Ishikawa (cell line): ENCODE measurements at regions not wholly inside any gene's neighbourhood (a gene's known extent, or its start where the extent isn't known, plus 50 kb on each side); places are given as distances from the start of the nearest gene placed in this dataset.

Source experiments
- CEBPB ChIP-seq: IDR thresholded peaks from 2 replicates; pipeline ENCODE4 v1.6.1; 2012
- CREB1 ChIP-seq: IDR thresholded peaks from 2 replicates; pipeline ENCODE4 v1.6.1; 2012; ENCODE audit warnings: low read depth
- EGR1 ChIP-seq: IDR thresholded peaks from 2 replicates; pipeline ENCODE4 v1.6.1; 2012
- EP300 ChIP-seq: IDR thresholded peaks from 2 replicates; pipeline ENCODE4 v1.6.1; 2012; ENCODE audit warnings: borderline replicate concordance
- FOXM1 ChIP-seq: IDR thresholded peaks from 2 replicates; pipeline ENCODE4 v1.6.1; 2012; ENCODE audit warnings: low read depth, borderline replicate concordance
- NFIC ChIP-seq: IDR thresholded peaks from 2 replicates; pipeline ENCODE4 v1.6.1; 2012
- RAD21 ChIP-seq: IDR thresholded peaks from 2 replicates; pipeline ENCODE4 v1.6.1; 2012; ENCODE audit warnings: low read depth
- TAF1 ChIP-seq: IDR thresholded peaks from 2 replicates; pipeline ENCODE4 v1.6.1; 2012; ENCODE audit warnings: low read depth, mild to moderate bottlenecking
- TCF12 ChIP-seq: IDR thresholded peaks from 2 replicates; pipeline ENCODE4 v1.6.1; 2012; ENCODE audit warnings: low read depth
- TEAD4 ChIP-seq: IDR thresholded peaks from 2 replicates; pipeline ENCODE4 v1.6.1; 2012
- YY1 ChIP-seq: IDR thresholded peaks from 2 replicates; pipeline ENCODE4 v1.6.1; 2012; ENCODE audit warnings: low read depth
- ZBTB7A ChIP-seq: IDR thresholded peaks from 2 replicates; pipeline ENCODE4 v1.6.1; 2012; ENCODE audit warnings: low read depth
- TF ChIP-seq, protein P1 (sequence below): IDR thresholded peaks from 2 replicates; pipeline ENCODE4 v1.6.1; 2012; ENCODE audit warnings: low read depth, mild to moderate bottlenecking
- TF ChIP-seq, protein P2 (sequence below): IDR thresholded peaks from 2 replicates; pipeline ENCODE4 v1.6.1; 2012
- TF ChIP-seq, protein P3 (sequence below): IDR thresholded peaks from 2 replicates; pipeline ENCODE4 v1.6.1; 2012

DNA sequence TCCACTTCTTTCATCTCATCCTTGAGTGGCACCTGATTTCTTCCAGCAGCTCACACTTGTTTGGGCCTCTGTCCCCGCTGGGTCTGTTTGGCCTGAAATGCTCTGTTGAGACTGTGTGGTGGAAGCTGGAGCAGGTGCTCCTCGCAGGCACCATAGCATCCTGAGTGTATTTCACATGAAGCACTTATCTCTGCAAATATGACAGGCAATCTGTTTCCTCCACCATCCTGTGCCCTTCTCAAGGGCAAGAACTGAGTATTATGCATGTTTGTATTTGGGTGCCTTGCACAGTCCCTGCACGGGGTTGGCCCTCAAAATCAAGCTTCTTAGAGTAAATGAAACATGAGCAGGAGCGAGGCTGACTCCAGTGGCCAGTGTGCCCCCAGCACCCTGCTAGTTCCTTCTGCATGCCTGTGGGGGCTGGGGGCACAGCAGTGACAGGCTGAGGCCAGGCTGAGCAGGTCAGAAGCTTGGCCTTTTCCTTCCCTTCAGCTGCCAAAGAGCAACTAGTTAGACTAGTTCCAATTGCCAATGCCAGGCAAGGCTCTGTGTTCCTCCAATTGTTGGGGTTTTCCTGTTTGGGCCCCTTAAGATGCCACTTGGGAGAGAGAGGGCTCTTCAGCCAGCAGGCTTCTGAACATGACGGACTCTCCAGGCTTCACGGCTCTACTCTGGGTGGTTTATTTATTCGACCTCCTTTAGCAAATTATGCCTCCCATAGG is 129.6 kb upstream of the ATP1A1 start:
- TF ChIP-seq RAD21 (no peak), TEAD4 (no peak), NFIC (no peak), EGR1 (no peak), TCF12 (no peak), EP300 (no peak), CREB1 (no peak)
- TF ChIP-seq, protein P1, sequence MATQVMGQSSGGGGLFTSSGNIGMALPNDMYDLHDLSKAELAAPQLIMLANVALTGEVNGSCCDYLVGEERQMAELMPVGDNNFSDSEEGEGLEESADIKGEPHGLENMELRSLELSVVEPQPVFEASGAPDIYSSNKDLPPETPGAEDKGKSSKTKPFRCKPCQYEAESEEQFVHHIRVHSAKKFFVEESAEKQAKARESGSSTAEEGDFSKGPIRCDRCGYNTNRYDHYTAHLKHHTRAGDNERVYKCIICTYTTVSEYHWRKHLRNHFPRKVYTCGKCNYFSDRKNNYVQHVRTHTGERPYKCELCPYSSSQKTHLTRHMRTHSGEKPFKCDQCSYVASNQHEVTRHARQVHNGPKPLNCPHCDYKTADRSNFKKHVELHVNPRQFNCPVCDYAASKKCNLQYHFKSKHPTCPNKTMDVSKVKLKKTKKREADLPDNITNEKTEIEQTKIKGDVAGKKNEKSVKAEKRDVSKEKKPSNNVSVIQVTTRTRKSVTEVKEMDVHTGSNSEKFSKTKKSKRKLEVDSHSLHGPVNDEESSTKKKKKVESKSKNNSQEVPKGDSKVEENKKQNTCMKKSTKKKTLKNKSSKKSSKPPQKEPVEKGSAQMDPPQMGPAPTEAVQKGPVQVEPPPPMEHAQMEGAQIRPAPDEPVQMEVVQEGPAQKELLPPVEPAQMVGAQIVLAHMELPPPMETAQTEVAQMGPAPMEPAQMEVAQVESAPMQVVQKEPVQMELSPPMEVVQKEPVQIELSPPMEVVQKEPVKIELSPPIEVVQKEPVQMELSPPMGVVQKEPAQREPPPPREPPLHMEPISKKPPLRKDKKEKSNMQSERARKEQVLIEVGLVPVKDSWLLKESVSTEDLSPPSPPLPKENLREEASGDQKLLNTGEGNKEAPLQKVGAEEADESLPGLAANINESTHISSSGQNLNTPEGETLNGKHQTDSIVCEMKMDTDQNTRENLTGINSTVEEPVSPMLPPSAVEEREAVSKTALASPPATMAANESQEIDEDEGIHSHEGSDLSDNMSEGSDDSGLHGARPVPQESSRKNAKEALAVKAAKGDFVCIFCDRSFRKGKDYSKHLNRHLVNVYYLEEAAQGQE = no peak

DNA sequence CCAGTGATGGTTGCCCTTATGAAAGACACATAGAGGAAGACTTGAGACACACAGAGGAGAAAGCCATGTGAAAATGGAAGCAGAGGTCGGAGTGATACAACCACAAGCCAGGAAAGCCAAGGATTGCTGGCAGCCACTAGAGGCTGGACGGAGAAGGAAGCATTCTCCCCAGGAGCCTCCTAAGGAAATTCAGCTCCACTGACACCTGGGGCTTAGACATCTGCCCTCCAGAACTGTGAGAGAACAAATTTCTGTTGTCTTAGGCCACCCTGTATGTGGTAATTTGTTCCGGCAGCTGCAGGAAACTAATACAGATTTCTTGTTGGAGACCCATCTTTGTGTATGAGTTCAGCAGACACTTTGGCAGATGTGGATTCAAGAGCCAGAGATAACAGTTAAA is 126.9 kb upstream of the ATP1A1 start:
- TF ChIP-seq TEAD4 (no peak), YY1 (no peak), CREB1 (no peak), TAF1 (no peak), RAD21 (no peak)
- TF ChIP-seq, protein P2, sequence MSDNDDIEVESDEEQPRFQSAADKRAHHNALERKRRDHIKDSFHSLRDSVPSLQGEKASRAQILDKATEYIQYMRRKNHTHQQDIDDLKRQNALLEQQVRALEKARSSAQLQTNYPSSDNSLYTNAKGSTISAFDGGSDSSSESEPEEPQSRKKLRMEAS = no peak

DNA sequence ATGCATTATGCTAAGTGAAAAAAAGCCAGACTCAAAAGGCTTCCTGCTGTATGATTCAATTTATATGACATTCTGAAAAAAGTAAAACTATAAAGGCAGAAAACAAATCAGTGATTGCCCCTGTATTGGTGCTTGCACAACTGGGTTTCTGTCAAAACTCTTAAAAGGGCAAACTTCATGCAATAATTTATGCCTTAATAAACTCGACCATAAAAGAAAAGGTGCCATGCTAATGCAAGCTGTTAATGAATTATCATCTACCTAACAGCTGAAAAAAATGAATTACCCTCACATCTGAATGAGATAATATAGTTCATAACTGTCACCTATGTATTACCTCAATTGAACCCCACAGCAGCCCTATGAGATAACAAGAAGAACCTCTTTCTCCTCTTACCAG is 120.8 kb upstream of the ATP1A1 start:
- TF ChIP-seq TAF1 (no peak), NFIC (no peak), FOXM1 (no peak), EP300 (no peak), CREB1 (no peak), ZBTB7A (no peak), RAD21 (no peak), TCF12 (no peak), CEBPB (no peak)

DNA sequence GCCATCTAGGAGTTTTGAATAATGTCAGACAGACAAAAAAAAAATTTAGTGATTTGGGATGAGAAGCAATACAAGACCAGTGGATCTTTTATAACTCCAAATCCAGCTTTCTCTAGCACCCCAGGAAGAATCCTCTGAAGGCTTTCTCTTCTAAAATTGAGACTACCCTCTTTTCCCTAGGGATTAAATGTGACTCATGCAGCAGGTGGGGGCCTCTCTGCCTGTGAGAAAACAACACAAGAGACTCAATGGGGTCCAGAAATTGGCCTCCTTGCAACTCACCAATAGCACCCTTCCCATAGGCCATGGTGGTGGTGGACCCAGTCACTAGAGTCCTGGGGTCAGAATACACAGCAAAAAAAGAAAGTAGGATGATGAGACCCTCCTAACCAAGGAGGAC is 120.3 kb upstream of the ATP1A1 start:
- TF ChIP-seq FOXM1 = no peak
- TF ChIP-seq, protein P1 = no peak
- TF ChIP-seq TEAD4 = no peak
- no peak for TF ChIP-seq NFIC

DNA sequence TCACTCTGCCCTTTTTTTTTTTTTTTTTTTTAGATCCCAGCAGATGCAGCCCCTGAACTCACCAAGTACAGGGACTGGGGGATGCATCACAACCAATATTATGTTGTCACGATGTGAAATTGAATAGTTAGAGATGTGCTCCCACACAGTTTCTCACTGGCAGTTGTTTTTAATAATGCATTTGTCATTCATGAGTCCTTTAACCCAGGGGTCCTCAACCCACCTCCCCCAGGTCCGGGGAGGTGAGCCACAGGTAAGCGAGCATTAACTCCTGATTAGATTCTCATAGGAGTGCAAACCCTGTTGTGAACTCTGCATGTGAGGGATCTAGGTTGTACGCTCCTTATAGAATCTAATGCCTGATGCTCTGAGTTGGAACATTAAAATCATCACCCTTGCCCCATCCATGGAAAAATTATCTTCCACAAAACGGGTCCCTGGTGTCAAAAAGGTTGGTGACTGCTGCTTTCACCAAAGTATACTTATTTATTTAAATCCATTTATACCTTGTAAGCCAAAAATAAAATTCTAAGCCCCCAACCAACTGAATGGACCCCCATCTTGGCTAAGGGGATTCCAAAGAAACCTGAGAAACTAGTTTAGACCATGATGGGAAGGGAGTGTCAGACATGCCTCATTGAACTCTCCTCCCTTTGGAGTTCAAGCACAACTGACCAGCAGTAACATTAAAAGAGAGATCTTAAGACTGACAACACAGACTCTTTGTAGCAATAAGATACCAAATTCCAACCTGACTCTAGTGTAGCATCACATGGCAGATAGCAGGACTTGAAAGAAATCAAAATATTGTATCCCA is 119.3 kb upstream of the ATP1A1 start:
- no peak for TF ChIP-seq TCF12

DNA sequence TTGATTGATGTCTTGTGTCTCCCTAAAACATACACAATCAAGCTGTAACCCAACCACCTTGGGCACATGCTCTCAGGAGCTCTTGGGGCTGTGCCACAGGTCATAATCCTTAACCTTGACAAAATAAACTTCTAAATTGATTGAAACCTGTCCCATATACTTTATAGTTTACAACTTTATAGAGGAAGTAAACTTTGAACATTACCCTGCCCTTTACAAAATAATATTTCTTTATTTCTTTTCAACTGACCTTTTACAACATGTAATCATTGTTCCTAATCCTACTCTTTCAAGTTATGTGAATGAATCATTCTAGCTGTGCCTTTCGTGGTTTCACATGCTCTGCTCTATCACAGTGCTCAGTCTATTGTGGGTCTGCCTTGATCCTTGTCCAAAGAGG is 118.3 kb upstream of the ATP1A1 start:
- TF ChIP-seq CREB1 (no peak), RAD21 (no peak), TAF1 (no peak), TCF12 (no peak), YY1 (no peak), FOXM1 (no peak), CEBPB (no peak), EP300 (no peak), TEAD4 (no peak), NFIC (no peak), EGR1 (no peak), ZBTB7A (no peak)
- TF ChIP-seq, protein P3, sequence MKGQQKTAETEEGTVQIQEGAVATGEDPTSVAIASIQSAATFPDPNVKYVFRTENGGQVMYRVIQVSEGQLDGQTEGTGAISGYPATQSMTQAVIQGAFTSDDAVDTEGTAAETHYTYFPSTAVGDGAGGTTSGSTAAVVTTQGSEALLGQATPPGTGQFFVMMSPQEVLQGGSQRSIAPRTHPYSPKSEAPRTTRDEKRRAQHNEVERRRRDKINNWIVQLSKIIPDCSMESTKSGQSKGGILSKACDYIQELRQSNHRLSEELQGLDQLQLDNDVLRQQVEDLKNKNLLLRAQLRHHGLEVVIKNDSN = no peak
- TF ChIP-seq, protein P1 = no peak
- TF ChIP-seq, protein P2 = no peak
